Gastrocnemius medialis (tissue), 4 donors: ENCODE measurements at regions not wholly inside any gene's neighbourhood (a gene's known extent, or its start where the extent isn't known, plus 50 kb on each side); places are given as distances from the start of the nearest gene placed in this dataset.

ENCODE experiments used
- POLR2A ChIP-seq, 2 donors: fragments of 450-650 bp; IDR thresholded peaks; one replicate each; pipeline ENCODE4 v1.6.1; 2017; ENCODE audit warnings: antibody characterized with exemption in 2 of 2, mild to moderate bottlenecking in 2 of 2, moderate library complexity in 2 of 2
- TF ChIP-seq, protein P1 (sequence below), 5 experiments: fragments of 450-650 bp in 3 of 5; fragments of 200-600 bp in 2 of 5; sonication (generic) in 2 of 5; IDR thresholded peaks in 4 of 5; conservative IDR thresholded peaks in 1 of 5; 1 replicate in 4 of 5; 2 replicates in 1 of 5; pipeline ENCODE4 v1.5.1; 2016 to 2019; ENCODE audit warnings: antibody characterized with exemption in 5 of 5, mild to moderate bottlenecking in 3 of 5, moderate library complexity in 3 of 5

DNA sequence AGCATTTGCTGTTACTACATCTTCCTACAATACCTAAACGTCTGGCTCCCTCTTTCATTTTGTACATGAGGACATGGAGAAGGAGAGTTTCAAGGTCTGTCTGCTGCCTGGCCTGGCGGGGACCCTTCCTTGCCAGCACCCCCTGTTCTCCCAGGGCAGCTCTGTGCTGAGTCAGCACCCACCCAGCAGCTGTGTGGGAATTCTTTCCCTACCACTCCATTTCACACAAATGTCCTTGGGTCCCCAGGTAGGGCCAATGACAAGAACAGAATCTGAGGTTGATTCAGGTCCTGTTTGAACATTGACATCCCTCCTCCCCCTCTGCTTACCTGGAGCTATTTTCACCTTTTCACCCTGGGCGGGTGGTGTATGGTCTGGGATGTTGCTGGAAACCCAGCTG, 129.9 kb upstream of the ITGA6 start:
- no peak for TF ChIP-seq POLR2A (IDR thresholded peaks at IDR 0.05)
- TF ChIP-seq, protein P1, sequence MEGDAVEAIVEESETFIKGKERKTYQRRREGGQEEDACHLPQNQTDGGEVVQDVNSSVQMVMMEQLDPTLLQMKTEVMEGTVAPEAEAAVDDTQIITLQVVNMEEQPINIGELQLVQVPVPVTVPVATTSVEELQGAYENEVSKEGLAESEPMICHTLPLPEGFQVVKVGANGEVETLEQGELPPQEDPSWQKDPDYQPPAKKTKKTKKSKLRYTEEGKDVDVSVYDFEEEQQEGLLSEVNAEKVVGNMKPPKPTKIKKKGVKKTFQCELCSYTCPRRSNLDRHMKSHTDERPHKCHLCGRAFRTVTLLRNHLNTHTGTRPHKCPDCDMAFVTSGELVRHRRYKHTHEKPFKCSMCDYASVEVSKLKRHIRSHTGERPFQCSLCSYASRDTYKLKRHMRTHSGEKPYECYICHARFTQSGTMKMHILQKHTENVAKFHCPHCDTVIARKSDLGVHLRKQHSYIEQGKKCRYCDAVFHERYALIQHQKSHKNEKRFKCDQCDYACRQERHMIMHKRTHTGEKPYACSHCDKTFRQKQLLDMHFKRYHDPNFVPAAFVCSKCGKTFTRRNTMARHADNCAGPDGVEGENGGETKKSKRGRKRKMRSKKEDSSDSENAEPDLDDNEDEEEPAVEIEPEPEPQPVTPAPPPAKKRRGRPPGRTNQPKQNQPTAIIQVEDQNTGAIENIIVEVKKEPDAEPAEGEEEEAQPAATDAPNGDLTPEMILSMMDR (IDR thresholded peaks at IDR 0.05 in 4 of 5, conservative IDR thresholded peaks at IDR 0.05 in 1 of 5) = no peak
